Activated CD4-positive, CD25-positive, alpha-beta regulatory T cell (primary cell): ENCODE measurements at regions not wholly inside any gene's neighbourhood (a gene's known extent, or its start where the extent isn't known, plus 50 kb on each side); places are given as distances from the start of the nearest gene placed in this dataset.

Source experiments
- DNase-seq, 4 experiments: peaks; one replicate each; lab custom pipeline; 2025; lab: John Stamatoyannopoulos, UW

DNA sequence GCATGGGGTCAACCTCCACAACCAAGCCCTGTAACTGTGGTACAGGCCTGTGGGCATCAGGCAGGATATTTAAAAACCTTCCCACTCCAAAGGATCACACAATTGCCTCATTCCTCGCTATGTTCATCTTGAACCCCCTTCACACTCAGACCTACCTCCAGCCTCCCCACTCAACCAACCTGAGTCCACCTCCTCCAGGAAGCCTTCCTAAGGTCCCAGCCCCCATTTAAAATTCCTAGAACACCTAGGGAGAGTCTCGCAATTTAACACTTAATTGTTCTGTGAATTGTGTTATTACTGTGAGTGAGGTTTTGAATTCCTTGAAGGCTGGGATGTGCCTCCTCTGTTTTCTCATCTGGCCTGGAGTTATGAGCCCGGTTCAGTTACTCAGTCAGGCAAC, 93.1 kb upstream of the SMNDC1 start:
- no peak for DNase-seq

DNA sequence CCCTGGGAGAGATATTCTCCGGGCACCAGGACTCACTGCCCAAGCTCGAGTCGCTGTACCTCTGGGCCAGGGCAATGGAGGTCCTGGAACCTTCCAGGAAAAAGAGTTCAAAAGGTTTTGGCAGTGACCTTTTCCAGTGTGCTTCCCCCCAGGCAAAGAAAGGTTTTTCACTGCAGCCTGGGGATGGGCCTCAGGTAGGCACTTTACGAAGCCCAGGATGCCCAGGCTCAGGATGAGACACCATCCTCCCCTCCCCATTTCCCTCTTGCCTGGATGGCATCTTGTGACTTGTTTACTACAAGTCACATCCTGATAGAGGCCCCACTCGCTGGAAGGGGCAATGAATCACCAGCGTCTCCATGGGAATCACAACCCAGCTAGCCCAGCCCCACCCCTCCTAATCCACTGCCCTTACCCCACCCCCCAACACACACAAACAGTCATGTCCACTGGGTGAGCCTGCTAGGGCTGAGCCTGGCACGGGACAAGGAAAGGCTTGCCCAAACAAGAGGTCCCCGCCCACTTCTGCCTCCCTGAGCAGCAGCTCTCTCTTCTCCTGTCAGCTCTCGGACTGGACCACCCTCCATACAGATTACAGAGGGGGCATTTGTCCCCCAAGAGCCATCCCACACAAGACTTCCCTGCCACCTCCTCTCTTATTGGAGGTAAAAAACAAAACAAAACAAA, 93.8 kb upstream of the SMNDC1 start:
- DNase-seq, result no peak

DNA sequence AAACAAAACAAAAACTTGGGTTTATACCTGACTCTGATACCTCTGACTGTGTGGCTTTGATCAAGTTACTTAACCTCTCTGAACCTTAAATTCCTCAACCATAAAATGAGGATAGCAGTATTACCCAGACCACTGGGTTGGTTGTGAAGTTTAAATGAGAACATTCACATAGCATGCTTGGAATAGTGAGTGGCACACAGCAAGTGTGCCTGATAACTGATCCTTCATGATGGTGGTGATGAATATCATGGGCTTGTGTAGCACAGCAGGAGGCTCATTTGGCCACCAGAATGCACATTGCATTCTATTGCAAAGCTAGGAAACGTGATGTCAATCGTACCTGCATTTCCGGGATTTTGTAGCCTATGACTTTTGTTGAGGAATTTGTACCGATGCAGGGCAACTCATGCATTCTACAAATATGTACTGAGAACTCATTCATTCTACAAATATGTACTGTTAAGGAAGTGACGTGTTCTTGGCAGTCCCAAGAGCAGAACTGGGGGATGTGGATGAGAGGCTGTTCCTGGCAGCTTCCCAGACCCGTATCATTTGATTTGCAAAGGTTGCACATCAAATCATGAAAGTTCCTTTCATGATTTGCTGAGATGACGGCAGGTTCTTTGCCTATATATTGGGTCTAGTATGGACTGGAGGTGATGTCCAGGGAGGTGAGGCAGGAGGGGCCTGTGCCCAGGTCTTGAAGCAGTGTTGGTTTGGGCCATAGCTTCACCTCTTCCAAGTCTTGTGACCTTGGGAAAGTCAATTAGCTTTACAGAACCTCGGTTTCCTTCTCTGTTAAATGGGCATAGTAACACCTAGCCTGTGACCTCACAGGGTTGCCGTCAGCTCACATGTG, 94.6 kb upstream of the SMNDC1 start:
- DNase-seq, result no peak

DNA sequence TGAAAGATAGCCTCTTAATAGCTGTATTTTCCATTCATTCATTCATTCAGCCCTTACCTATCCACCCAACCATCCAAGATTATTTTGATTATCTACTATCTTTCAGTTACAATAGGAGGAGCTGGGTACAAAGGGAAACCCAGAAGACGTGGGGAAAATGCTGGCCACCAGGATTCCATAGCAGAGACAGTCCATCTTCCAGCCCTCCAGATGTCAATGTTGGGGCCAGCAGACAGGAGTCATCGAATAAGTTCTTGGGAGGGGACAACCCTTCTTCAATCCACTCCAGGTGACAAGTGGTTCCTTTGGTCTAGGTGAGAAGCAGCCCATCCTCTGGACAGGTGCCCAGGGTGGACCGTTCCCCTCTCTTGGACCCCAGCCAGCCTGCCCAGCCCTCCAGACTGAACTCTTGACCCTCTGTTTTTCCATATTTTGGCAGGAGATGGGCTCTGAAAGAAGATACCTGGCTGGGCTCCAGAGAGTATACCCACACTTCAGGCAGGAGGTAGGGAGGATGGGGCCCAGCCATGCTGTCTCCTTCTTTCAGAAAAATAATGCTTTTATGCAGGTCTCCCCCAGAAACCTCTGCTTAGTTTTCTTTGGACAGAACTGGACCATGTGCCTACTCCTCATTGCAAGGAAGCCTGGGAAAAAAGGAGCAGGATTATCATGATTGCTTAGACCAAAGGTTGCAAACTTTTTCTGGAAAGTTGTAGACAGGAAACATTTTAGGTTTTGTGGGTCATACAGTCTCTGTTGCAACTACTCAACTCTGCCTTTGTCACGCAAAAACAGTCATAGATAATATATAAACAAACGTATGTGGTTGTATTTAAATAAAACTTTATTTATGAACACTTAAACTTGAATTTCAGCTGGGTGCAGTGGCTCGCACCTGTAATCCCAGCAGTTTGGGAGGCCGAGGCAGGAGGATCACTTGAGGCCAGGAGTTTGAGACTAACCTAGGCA, 95.5 kb upstream of the SMNDC1 start:
- DNase-seq, result no peak

DNA sequence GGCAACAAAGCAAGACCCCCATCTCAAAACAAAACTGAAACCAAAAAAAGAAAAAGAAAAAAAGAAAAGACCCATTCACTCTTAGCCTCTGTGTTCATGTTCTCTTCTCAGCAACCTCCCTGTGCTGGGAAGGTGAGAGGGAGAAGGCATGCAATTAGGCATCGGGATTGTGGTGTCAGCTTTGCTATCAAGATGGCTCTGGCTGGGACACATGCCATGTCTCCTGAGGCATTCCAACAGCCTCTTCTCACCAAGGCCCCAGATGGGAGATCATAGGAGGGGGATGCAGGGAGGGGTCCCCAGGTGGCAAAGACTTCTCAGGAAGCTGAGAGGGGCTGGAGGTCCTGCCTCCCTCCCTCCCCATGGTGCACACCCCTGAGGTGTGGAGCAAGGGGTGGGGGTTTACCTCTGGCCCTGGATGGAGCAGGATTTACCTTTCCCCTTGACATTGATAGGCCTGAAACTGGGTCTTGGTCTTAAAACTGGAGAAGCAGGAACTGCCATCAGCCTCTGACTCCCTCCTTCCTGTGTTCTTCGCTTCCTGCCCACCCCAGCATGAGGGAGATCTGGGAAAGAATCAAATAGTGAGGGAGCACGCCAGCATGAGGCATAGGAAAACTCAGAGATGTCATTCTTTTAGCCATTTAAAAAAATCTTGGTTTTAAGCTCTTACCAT, 96.2 kb upstream of the DUSP5 start:
- no peak for DNase-seq

DNA sequence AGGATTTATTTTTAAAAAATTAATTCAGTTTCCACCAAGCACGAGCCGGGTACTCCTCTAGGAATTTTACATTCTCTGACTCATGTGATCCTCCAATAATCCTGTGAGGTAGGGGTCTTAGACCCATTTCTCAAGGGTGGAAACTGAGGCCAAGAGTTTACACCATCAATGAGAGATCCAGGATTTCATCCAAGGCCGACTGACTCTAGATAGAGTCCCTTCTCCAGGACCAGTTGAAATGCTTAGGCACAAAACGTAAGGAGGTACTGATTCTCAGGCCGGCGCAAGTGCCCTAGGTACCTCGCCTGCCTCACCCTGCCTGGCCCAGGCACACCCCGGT, 95.7 kb upstream of the DUSP5 start:
- no peak for DNase-seq

DNA sequence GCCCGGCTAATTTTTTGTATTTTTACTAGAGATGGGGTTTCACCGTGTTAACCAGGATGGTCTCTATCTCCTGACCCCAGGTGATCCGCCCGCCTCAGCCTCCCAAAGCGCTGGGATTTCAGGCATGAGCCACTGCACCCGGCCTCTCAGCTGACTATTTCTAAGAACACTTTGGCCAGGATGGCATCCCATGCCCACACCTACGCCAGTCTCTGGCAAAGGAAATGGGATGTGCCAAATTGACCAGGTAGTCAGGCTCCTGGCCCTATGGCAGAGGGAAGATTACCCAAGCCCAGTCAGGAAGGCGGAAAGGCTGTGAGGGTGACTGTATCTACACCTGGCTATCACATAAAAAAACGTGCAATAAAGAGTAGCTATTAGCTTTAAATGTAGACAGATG, 94.1 kb upstream of the DUSP5 start:
- DNase-seq, result no peak

DNA sequence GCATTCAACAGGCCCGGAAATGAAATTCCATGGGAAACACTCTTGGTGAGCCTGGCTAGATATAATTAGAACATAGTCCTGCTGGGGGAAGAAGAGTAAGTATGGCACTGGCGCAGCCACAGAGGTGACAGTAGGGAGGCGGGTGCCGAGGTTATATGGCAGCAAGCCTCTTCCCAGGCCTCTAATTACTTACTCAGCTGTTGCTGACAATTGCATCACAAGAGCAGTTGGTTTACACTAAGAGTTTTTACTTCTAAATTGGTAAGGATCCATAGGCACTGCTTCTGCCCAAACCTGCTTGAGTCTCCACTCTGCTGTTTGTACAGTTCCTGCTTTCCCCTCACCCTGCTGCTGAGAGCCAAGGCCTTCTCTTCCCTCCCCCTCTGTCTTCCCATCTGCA, 93.3 kb upstream of the DUSP5 start:
- no peak for DNase-seq

DNA sequence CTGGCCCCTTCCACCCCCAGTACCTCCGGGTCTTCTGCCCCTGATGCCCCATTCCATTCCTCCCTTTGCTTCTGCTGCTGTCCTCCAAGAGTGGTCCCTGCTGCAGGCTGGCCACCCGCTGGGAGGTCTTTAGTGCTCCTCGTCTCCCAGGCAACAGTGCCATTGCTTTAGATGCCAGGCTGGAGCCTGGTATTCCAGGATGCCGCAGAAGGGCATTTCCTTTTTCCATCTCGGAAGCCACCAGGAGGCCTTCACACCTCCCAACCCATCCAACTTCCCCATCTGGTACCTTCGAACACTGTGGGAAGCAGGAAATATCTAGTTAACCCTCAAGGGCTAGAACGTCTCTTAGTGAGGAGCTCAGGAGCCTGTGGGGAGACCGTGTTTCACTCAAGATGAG, 92.9 kb upstream of the DUSP5 start:
- DNase-seq, result no peak

DNA sequence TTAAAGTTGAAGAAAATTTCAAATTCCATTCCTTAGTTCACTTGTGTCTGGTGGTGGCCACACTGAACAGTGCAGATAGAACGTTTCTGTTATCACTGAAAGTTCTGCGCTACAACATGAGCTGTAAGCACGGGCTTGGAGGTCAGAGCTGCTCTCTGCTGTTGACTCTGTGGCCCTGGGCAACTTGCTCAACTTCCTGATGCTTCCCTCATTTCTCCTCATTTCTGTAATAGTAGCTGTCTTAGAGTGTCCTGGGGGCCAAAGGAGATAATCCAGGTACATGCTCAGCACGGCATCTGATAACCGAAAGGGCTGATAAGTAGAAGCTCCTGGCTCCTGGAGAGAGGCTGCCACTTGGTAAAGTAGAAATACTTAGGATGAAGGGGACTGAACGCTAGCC, 92.3 kb upstream of the DUSP5 start:
- DNase-seq, result no peak

DNA sequence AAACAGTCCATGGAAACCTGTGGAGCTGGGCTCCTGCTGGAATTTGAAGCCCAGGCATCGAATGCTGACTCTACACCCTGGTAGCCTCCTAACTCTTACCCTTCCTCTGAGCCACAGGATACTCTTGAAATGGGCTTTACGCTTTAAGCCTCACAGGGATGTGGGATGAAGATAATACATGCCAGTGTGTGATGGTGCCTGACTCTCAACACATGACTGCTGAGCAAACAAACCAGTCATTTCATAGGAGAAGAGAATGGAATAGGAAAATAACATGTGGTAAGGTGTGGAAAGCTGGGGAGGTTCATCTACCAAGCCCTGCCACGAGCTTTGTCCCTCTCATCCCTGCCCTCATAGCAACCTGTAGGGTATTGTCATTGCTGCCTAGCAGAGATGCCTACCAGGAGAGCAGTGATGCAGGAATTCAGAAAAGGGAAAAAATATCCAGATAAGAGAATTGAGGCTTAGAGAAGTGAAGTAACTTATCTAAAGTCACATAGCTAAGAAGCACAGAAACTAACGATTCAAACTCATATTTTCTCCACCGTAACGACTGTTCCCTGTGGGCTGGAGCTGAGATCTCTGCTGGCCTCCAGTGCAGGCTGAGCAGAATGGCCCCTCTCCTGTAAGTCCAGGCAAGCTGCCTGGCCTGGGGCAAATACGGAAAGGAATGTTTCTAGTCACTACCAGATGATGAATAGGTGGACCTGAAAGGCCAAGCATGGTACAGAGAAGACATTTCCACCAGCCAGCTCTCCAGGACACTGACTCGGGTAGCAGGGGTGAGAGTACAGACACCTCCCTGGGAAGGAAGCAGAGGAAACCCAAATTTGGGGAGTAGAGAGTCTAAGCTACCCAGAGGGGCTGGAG, 90.2 kb upstream of the DUSP5 start:
- no peak for DNase-seq

DNA sequence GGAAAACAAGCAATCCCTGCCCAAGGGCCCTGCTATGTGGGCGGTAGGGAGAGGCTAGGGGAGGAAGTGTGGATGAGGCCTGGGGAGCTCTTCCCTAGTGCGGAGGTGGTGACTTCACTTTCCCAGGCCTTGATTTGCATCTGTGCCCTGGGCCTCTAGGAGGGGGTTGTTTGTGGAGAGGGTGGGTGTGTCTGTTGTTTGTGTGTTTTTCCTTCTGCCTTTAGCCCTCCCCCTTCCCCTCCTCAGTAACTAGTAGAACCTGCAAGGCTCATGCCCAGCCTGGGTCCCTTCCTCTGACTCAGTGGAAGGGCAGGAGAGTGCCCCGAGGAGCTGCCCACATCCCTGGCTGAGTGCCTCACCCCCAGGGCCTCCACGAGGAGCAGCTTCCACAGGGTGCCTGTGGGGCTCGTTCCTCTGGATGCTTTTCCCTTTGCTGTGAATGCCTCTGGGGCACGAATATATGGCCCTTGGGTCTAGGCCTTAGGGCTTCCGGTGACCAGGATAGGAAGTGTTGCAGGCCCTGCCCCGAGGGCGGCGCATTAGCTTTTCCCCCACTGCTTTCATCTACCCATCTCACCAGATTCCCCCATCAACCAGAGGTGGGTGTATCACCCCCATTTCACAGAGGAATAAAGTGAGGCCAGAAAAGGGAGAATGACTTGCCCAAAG, 89.4 kb upstream of the DUSP5 start:
- DNase-seq, result no peak

DNA sequence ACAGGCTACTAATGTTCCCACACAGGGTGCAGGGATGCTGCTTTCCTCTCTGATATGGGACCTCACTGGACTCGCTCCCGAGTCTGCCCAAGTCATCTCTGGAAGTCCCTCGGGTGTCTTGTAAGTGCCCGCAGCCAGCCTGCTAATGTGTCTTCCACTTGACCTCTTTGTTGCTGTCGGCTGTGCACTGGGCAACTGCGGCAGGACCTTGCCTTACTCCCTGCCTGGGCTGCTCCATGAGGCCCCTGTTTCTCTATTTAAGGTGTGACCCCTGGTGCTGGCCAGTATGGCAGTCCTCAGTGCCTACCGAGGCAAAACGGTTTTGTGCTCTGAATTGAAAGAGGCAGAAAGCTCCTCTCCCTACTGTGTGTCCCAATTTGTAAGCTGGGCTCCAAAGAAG, 88.8 kb upstream of the DUSP5 start:
- no peak for DNase-seq

DNA sequence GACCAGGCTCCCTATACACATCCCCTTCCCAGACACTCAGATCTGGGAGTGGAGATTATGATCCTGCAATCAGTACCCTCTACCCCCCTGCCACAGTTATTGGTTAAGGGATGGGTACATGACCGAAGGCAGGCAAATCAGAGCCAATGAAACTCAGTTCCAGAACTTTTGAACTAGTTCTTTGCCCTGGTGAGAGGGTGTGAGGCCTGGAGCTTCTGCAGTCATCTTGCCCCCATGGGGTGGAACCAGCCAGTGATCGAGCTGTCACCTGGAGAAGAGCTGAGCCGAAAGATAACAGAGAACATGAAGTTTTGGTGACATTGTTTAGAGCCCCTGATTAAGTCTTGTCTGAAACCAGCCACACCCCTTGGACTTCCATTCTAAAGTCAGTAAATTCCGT, 88.2 kb upstream of the DUSP5 start:
- DNase-seq, result no peak

DNA sequence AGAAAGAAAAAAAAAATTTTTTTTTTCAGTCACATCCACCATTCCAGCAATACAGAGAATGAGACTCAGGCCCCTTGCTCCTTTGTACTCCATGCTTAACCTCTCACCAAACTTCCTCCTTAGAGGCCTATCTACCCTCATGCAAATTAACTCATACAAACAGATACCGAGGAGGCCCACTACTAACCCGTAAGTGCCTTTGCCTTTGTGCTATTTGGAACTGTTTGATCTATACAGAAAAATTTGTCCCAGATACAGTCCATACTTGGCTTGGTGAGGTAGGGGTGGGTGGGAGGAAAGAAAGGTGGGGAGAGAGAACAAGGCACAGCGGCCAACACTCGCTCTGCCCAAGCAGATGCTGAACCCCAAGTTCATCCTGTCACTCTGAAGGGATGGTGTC, 87.8 kb upstream of the DUSP5 start:
- DNase-seq, result no peak

DNA sequence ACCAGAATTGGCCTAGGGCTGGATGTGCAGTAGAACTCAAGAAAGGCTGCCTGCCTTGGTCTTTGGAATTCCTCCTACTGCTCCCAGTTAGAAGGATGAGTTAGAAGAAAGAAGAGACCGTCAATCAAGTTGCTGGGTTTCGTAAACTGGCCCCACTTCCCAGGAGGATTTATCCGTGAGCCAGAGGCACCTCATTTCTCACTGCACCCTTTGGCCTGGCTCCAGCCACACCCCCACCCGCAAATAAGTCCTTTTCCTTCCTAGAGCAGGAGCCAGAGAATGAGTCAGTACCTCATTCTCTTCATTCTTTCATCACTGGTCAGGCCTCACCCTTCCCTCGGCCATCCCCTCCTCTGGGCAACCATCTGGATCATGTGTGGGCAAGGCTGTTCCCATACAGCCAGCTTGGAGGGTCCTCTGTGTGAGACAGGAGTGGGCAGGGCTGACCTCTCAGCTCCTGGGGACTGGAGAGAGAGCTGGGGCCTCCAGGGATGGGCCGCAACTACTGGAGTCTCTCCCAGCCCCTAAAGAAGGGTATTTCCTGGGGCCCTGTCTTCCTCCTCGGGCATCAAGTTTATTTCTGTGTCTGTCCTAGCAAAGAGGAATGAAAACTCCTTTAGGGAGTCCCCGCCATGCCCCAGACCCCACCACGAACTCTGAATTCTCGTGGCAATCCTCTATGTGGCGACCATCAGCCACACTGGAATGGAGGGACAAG, 87.2 kb upstream of the DUSP5 start:
- DNase-seq, result no peak

DNA sequence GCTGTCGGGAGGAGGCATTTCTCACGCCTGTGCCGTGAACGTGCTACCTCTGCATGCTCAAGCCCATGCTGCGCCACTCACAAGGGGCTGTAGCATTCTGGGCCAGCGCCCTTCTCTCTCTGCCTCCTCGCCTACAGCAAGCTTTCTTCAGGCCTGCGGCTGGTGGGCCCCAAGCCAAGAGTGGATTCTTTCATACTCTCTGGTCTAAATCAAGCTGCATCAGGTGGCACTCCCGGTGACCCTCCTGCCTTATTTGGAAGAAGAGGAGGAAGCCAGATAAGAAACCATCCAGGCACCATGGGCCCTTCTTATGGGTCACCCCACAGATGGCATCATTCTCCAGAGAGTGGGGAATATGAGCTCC, 86.7 kb upstream of the DUSP5 start:
- no peak for DNase-seq

DNA sequence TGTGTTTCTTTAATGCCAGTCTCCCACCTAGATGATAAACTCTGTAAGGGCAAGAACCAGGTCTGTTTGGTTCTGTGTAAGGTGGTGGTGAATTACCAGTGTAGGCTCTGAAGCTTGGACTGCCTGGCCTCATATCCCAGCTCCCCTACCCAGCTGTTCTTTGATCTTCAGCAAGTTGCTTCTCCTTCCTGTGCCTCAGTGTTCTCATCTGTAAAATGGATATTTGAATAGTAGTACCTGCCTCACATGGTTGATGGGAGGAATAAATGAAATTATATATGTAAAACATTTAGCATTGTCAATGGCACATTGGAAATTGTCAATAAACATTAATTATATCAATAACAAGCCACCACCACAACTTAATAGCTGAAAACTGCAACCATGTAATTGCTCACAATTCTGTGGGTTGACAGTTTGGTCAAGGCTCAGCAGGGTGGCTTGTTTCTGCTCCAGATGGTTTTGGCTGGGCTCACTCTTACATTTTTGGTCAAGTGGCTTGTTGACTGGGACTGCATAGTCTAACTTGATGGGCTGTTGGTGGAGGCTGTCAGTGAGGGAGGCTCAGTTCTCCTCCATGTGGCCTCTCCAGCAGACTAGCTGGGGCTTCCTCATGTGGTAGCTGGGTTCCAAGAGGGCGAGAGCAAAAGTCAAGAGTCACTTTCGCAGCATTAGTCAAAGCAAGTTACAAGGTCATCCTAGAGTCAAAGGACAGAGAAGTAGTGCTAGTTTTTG, 84.5 kb upstream of the DUSP5 start:
- no peak for DNase-seq

DNA sequence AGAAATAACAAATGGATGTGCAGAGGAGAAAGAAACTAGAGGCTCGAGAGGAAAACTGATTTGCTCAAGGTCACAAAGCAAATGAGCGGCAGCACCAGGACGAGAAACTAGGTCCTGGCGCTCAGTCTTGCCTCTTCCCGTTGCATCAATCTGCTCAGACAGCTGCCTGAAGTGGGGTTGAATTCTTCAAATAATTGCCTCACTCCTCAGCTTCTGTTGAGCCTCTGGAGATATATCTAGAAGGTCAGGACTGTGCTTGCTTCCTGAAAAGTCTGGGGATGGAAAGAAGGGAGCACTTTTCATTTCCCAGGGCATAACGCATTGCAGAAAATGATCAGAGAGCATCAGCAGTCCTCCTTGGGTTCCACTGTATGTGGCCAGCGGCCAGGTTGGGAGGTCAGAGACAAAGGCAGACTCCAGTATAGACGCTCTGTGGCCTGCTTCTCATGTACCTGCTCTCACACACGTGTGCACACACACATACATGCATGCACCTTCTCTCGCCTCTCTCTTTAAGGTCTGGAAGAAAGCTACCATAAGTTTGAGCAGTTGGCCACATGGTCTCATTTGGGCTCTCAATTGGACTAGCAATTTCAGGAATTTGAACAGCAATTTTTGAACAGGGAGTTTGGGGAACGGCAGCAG, 83.7 kb upstream of the DUSP5 start:
- DNase-seq, result no peak
